Central memory CD8-positive, alpha-beta T cell (primary cell): ENCODE measurements at regions not wholly inside any gene's neighbourhood (a gene's known extent, or its start where the extent isn't known, plus 50 kb on each side); places are given as distances from the start of the nearest gene placed in this dataset.

Experiments used
- ATAC-seq: fragments of 150-1000 bp; cut with Tn5 transposase; replicated peaks from 2 replicates; pipeline ENCODE4 v1.10.0; 2022; ENCODE audit warnings: mild to moderate bottlenecking, moderate FRiP score, moderate number of reproducible peaks; ENCODE audit not compliant: poor library complexity, severe bottlenecking; ENCODE audit errors: extremely low read depth
- DNase-seq, 2 donors: peaks; one replicate each; pipeline ENCODE4 v3.0.0; 2021; ENCODE audit warnings: low spot score in 2 of 2
- H3K27ac Mint-ChIP-seq: one replicate; pipeline ENCODE4 v1.8.0; 2022; ENCODE audit warnings: low read depth, mild to moderate bottlenecking, moderate library complexity, mixed read lengths
- H3K27me3 Mint-ChIP-seq: one replicate; pipeline ENCODE4 v1.8.0; 2022; ENCODE audit warnings: mixed read lengths
- H3K36me3 Mint-ChIP-seq: one replicate; pipeline ENCODE4 v1.8.0; 2022; ENCODE audit warnings: mild to moderate bottlenecking, moderate library complexity, mixed read lengths; ENCODE audit not compliant: insufficient read depth
- H3K4me1 Mint-ChIP-seq: one replicate; pipeline ENCODE4 v1.8.0; 2022; ENCODE audit warnings: mixed read lengths
- H3K4me3 Mint-ChIP-seq: one replicate; pipeline ENCODE4 v1.8.0; 2022; ENCODE audit warnings: mild to moderate bottlenecking, moderate library complexity, mixed read lengths
- H3K9me3 Mint-ChIP-seq: one replicate; pipeline ENCODE4 v1.8.0; 2022; ENCODE audit warnings: mixed read lengths

- ATAC-seq: no peak
- Mint-ChIP-seq H3K4me3 (no peak overlapping the region), H3K36me3 (no peaks in the 10 kb centered on the region), H3K4me1 (no peaks in the 10 kb centered on the region), H3K27me3 (no peaks in the 10 kb centered on the region), H3K27ac (no peak overlapping the region), H3K9me3 (no peaks in the 10 kb centered on the region)
- DNase-seq: no peak
These were observed 316.2 kb upstream of the SHH start for GRCh38 chr7:156128496-156128895.

- no peak overlapping the region for H3K27ac Mint-ChIP-seq
- H3K4me3 Mint-ChIP-seq: no peak overlapping the region
- no peak for ATAC-seq
- H3K9me3 Mint-ChIP-seq: no peaks in the 10 kb centered on the region
- no peaks in the 10 kb centered on the region for H3K27me3 Mint-ChIP-seq
- no peaks in the 10 kb centered on the region for H3K4me1 Mint-ChIP-seq
- DNase-seq: no peak
- no peaks in the 10 kb centered on the region for H3K36me3 Mint-ChIP-seq
These were observed 315.2 kb upstream of the SHH start for GRCh38 chr7:156127166-156128134.

GRCh38 chr7:156125841-156126730, 313.8 kb upstream of the SHH start:
- no peaks in the 10 kb centered on the region for H3K27me3 Mint-ChIP-seq
- H3K4me3 Mint-ChIP-seq: no peak overlapping the region
- no peak overlapping the region for H3K27ac Mint-ChIP-seq
- H3K36me3 Mint-ChIP-seq: no peaks in the 10 kb centered on the region
- DNase-seq: no peak
- no peak for ATAC-seq
- H3K9me3 Mint-ChIP-seq: no peaks in the 10 kb centered on the region
- no peaks in the 10 kb centered on the region for H3K4me1 Mint-ChIP-seq

- Mint-ChIP-seq H3K27me3 (no peaks in the 10 kb centered on the region), H3K9me3 (no peaks in the 10 kb centered on the region), H3K27ac (no peak overlapping the region), H3K4me3 (no peak overlapping the region), H3K4me1 (no peaks in the 10 kb centered on the region), H3K36me3 (no peaks in the 10 kb centered on the region)
- DNase-seq (no peak), ATAC-seq (no peak)
These were observed 312.1 kb upstream of the SHH start for GRCh38 chr7:156124356-156124755.

DNA sequence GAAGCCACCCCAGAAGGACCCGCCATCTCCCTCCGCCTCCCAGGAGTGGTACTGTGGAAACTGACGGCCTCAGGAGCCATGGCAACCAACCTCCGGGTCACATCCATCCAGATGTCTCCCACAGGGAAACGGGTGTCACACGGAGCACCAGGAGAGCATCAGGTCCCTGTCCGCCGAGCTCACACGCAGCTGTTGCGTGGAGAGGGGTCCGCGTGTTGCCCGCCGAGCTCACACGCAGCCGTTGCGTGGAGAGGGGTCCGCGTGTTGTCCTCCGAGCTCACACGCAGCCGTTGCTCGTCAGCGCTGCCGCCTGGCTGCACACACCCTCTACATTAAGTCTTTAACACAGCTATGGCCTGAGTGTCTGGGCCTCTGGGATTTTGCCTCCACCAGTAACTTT, 311.1 kb upstream of the SHH start:
- Mint-ChIP-seq H3K4me1 (no peaks in the 10 kb centered on the region), H3K27ac (no peak overlapping the region), H3K4me3 (no peak overlapping the region), H3K27me3 (no peaks in the 10 kb centered on the region), H3K9me3 (no peaks in the 10 kb centered on the region), H3K36me3 (no peaks in the 10 kb centered on the region)
- ATAC-seq (no peak), DNase-seq (no peak)

- Mint-ChIP-seq H3K27me3 (no peaks in the 10 kb centered on the region), H3K4me1 (no peaks in the 10 kb centered on the region), H3K4me3 (no peak overlapping the region), H3K9me3 (no peaks in the 10 kb centered on the region), H3K36me3 (no peaks in the 10 kb centered on the region), H3K27ac (no peak overlapping the region)
- ATAC-seq (no peak), DNase-seq (no peak)
These were observed 310.6 kb upstream of the SHH start for GRCh38 chr7:156122752-156123354.

DNA sequence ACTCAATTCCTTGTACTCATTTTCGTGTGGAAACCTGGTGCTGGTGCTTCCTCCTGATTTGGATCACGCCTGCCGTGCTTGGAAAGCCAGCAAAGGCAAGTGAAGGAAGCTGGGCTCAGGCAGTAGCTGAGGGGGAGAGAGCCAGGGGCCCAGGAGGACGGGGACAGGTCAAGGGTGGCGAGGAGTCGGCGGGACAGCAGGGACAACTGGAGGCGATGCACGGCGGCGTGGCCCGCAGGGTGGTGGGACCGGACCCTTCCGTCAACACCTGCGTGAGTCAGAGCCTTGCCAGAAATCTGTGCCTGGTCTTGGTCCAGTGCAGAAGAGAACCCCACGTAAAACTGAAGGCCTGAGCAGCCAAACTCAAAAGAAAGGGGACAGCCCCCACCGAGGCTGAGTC, 309.7 kb upstream of the SHH start:
- Mint-ChIP-seq H3K27me3 (no peaks in the 10 kb centered on the region), H3K27ac (no peak overlapping the region), H3K9me3 (no peaks in the 10 kb centered on the region), H3K4me1 (no peaks in the 10 kb centered on the region), H3K36me3 (no peaks in the 10 kb centered on the region), H3K4me3 (no peak overlapping the region)
- DNase-seq (no peak), ATAC-seq (no peak)

DNA sequence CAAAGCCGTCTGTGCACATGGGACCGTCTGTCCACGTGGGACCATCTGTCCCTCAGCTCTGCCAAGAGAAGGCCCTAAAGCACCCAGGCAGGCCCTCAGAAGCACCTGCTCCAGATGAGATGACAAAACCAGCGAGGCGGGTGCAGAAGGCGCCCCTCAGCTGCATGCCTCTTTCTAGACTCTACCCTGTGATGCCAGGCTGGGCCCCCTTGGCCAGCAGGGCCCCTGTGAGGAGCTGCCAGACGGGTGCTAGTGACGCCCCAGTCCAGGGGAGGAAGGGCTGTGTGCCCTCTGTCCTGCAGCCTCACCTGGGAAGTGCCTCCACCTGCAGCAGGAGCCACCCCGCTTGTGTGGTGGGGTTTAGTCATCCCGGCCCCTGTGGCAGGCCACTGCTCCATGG, 309.2 kb upstream of the SHH start:
- DNase-seq (no peak), ATAC-seq (no peak)
- Mint-ChIP-seq H3K36me3 (no peaks in the 10 kb centered on the region), H3K27me3 (no peaks in the 10 kb centered on the region), H3K4me3 (no peak overlapping the region), H3K27ac (no peak overlapping the region), H3K4me1 (no peaks in the 10 kb centered on the region), H3K9me3 (no peaks in the 10 kb centered on the region)

GRCh38 chr7:156120552-156120951, 308.3 kb upstream of the SHH start:
- Mint-ChIP-seq H3K4me3 (no peak overlapping the region), H3K36me3 (no peaks in the 10 kb centered on the region)

DNA sequence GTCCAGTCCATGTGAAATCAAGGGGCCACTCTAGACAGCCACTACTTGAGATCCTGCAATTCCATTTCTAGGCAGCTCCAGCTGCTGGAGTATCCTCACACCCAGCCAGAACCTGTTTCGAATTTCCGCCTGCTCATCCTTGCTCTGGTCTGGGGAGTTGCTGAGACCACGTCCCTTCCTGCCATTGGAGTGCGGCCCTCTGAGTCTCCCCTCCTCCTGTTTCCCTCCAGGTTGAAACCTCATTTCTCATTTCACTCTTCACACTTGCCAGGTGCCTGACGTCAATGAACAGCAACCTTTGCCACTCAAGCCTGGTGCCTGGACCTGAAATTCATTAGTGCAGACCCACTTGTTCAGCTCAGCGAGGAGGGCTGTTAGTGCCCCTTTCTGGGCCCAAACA, 307.5 kb upstream of the SHH start:
- Mint-ChIP-seq H3K9me3 (no peaks in the 10 kb centered on the region), H3K27me3 (no peaks in the 10 kb centered on the region), H3K4me1 (no peaks in the 10 kb centered on the region), H3K27ac (no peak overlapping the region), H3K36me3 (no peaks in the 10 kb centered on the region), H3K4me3 (no peak overlapping the region)
- no peak for ATAC-seq
- no peak for DNase-seq

More at GRCh38 chr7:156120552-156120951, 308.3 kb upstream of the SHH start:
- Mint-ChIP-seq H3K27ac (no peak overlapping the region), H3K27me3 (no peaks in the 10 kb centered on the region), H3K9me3 (no peaks in the 10 kb centered on the region), H3K4me1 (no peaks in the 10 kb centered on the region)
- DNase-seq (no peak), ATAC-seq (no peak)

DNA sequence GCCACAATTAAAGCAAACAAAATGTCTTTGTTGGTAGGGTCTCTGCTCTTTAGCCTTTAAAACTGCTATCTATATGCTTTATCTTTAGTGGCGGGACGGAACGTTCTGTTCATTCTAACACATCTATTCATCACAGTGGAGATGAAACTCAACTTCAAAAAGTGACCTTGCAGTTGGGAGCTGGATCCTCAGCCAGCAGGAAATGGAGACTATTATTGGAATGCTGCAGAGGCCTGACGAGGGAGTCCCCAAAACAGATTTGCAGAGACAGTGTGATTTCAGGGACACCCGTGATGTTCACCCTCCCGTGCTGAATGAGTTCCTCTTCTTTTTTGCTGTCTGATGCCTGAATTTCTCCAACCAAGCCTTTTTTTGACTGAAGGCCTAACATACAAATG, 306.0 kb upstream of the SHH start:
- H3K9me3 Mint-ChIP-seq: no peaks in the 10 kb centered on the region
- ATAC-seq (no peak), DNase-seq (no peak)
- no peak overlapping the region for H3K27ac Mint-ChIP-seq
- H3K4me1 Mint-ChIP-seq: no peaks in the 10 kb centered on the region
- H3K27me3 Mint-ChIP-seq: peaks cover 10% of the 10 kb centered on the region
- H3K36me3 Mint-ChIP-seq: no peaks in the 10 kb centered on the region
- H3K4me3 Mint-ChIP-seq: no peak overlapping the region

GRCh38 chr7:156117542-156118247, 305.4 kb upstream of the SHH start:
- no peaks in the 10 kb centered on the region for H3K36me3 Mint-ChIP-seq
- no peak for ATAC-seq
- H3K4me1 Mint-ChIP-seq: no peaks in the 10 kb centered on the region
- H3K27ac Mint-ChIP-seq: no peak overlapping the region
- DNase-seq: no peak
- peaks cover 11% of the 10 kb centered on the region for H3K27me3 Mint-ChIP-seq
- no peak overlapping the region for H3K4me3 Mint-ChIP-seq
- H3K9me3 Mint-ChIP-seq: no peaks in the 10 kb centered on the region
